Neural cell (in vitro differentiated cells): ENCODE measurements at regions not wholly inside any gene's neighbourhood (a gene's known extent, or its start where the extent isn't known, plus 50 kb on each side); places are given as distances from the start of the nearest gene placed in this dataset.

Source experiments
- H2AFZ ChIP-seq: fragments of 200-600, 300-800 bp; sonication (generic), shearing (Covaris generic); 2 replicates; pipeline ENCODE4 v1.6.0; 2014; ENCODE audit warnings: low read depth, mild to moderate bottlenecking, antibody characterized with exemption, low read length, moderate library complexity
- H3F3A ChIP-seq: fragments of 200-600 bp; shearing (Covaris generic); 2 replicates; pipeline ENCODE4 v1.6.1; 2016; ENCODE audit warnings: mild to moderate bottlenecking, moderate library complexity, mixed read lengths, antibody characterized with exemption, low read length; ENCODE audit not compliant: insufficient read depth, poor library complexity, severe bottlenecking
- H3K27ac ChIP-seq: fragments of 200-600, 300-800 bp; sonication (generic), shearing (Covaris generic); 2 replicates; pipeline ENCODE4 v1.5.1; 2014; ENCODE audit warnings: mild to moderate bottlenecking, low read length, moderate library complexity
- H3K27me3 ChIP-seq: fragments of 300-800, 200-600 bp; sonication (generic), shearing (Covaris generic); 2 replicates; pipeline ENCODE4 v1.6.0; 2014; ENCODE audit warnings: mild to moderate bottlenecking, low read depth, low read length, moderate library complexity; ENCODE audit not compliant: insufficient read depth
- H3K36me3 ChIP-seq: fragments of 300-800, 200-600 bp; sonication (generic), shearing (Covaris generic); 2 replicates; pipeline ENCODE4 v1.5.1; 2014; ENCODE audit warnings: mild to moderate bottlenecking, antibody characterized with exemption, low read length, moderate library complexity; ENCODE audit not compliant: insufficient read depth
- H3K4me2 ChIP-seq: fragments of 300-800, 200-600 bp; sonication (generic), shearing (Covaris generic); 2 replicates; pipeline ENCODE4 v1.6.0; 2014; ENCODE audit warnings: mild to moderate bottlenecking, low read length
- H3K4me3 ChIP-seq: fragments of 300-800, 200-600 bp; sonication (generic), shearing (Covaris generic); 2 replicates; pipeline ENCODE4 v1.5.1; 2014; ENCODE audit warnings: mild to moderate bottlenecking, low read length, moderate library complexity
- H3K79me2 ChIP-seq: fragments of 200-600 bp; shearing (Covaris generic); replicated peaks from 2 replicates; pipeline ENCODE4 v1.6.0; 2014; ENCODE audit warnings: mild to moderate bottlenecking, low read length, moderate library complexity; ENCODE audit not compliant: insufficient read depth
- H3K9ac ChIP-seq: fragments of 300-800, 200-600 bp; sonication (generic), shearing (Covaris generic); 2 replicates; pipeline ENCODE4 v1.6.1; 2016; ENCODE audit warnings: mild to moderate bottlenecking, low read length, mixed read lengths
- H3K9me2 ChIP-seq: fragments of 200-600 bp; shearing (Covaris generic); 2 replicates; pipeline ENCODE4 v1.6.1; 2016; ENCODE audit warnings: mild to moderate bottlenecking, low read length, mixed read lengths; ENCODE audit not compliant: insufficient read depth
- H3K9me3 ChIP-seq: fragments of 200-600, 300-800 bp; sonication (generic), shearing (Covaris generic); 2 replicates; pipeline ENCODE4 v1.6.1; 2016; ENCODE audit warnings: mild to moderate bottlenecking, mixed run types, low read length, moderate library complexity, mixed read lengths
- H4K20me1 ChIP-seq: fragments of 200-600 bp; shearing (Covaris generic); 2 replicates; pipeline ENCODE4 v1.6.1; 2016; ENCODE audit warnings: mild to moderate bottlenecking, mixed run types; ENCODE audit not compliant: insufficient read depth
- CTCF ChIP-seq: fragments of 450-650 bp; IDR thresholded peaks from 2 replicates; pipeline ENCODE4 v1.5.1; 2014; ENCODE audit warnings: antibody characterized with exemption, mild to moderate bottlenecking, moderate library complexity; ENCODE audit not compliant: poor library complexity, severe bottlenecking
- EP300 ChIP-seq: fragments of 450-650 bp; conservative IDR thresholded peaks from 2 replicates; pipeline ENCODE4 v1.6.1; 2014; ENCODE audit warnings: antibody characterized with exemption, mild to moderate bottlenecking, moderate library complexity; ENCODE audit not compliant: poor library complexity, severe bottlenecking
- EZH2 ChIP-seq: fragments of 200-600, 300-800 bp; shearing (Covaris generic), sonication (generic); IDR thresholded peaks from 2 replicates; pipeline ENCODE4 v1.6.1; 2014; ENCODE audit warnings: antibody characterized with exemption, low read length, borderline replicate concordance, mild to moderate bottlenecking; ENCODE audit not compliant: insufficient read depth, poor library complexity, severe bottlenecking
- MXI1 ChIP-seq: fragments of 450-650 bp; conservative IDR thresholded peaks from 2 replicates; pipeline ENCODE4 v1.6.1; 2014; ENCODE audit warnings: antibody characterized with exemption, mild to moderate bottlenecking; ENCODE audit not compliant: poor library complexity, severe bottlenecking
- POLR2AphosphoS5 ChIP-seq: IDR thresholded peaks from 2 replicates; pipeline ENCODE4 v1.6.1; 2012
- RAD21 ChIP-seq: fragments of 450-650 bp; conservative IDR thresholded peaks from 2 replicates; pipeline ENCODE4 v1.6.1; 2014; ENCODE audit warnings: antibody characterized with exemption, mild to moderate bottlenecking, moderate library complexity
- REST ChIP-seq: IDR thresholded peaks from 2 replicates; pipeline ENCODE4 v1.6.1; 2012; ENCODE audit warnings: borderline replicate concordance
- SMC3 ChIP-seq: fragments of 450-650 bp; conservative IDR thresholded peaks from 2 replicates; pipeline ENCODE4 v1.6.1; 2014; ENCODE audit warnings: antibody characterized with exemption, mild to moderate bottlenecking, moderate library complexity; ENCODE audit not compliant: poor library complexity
- TAF1 ChIP-seq: IDR thresholded peaks from 2 replicates; pipeline ENCODE4 v1.6.1; 2012; ENCODE audit warnings: low read depth

DNA sequence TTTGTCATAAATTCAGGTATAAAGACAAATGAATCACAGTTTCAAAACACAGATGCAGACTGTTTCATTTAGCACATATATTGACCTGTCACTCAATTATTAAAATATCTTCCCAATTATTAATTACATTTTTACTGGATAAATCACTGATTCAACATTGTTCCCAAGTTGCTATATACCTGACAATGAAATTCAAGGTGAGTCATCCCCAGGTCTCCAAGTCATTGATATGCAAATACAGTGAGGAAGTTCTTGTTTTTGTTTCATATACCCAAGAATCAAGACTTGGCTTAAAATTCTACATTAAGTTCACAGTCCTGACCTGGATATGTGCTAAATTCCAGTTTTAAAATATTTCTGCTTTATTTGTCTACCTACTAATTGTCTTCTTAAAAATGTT, 599.3 kb upstream of the PSMD7 start:
- TF ChIP-seq EZH2 (no peak), POLR2AphosphoS5 (no peak), EP300 (no peak), MXI1 (no peak), SMC3 (no peak), TAF1 (no peak), REST (no peak), CTCF (no peak)
- Histone ChIP-seq H3K4me2 (no peak overlapping the region), H3K36me3 (no peaks in the 10 kb centered on the region), H3K79me2 (no peaks in the 10 kb centered on the region), H3K27me3 (no peaks in the 10 kb centered on the region), H3K4me3 (no peak overlapping the region), H3K9me2 (no peaks in the 10 kb centered on the region), H4K20me1 (no peaks in the 10 kb centered on the region), H2AFZ (no peak overlapping the region), H3K27ac (no peak overlapping the region), H3K9me3 (no peaks in the 10 kb centered on the region), H3K9ac (no peak overlapping the region), H3F3A (no peaks in the 10 kb centered on the region)

GRCh38 chr16:73692861-73693260, 603.8 kb upstream of the PSMD7 start:
- Histone ChIP-seq H3K79me2 (no peaks in the 10 kb centered on the region), H3K9ac (no peak overlapping the region), H2AFZ (no peak overlapping the region), H3K9me3 (no peaks in the 10 kb centered on the region), H4K20me1 (no peaks in the 10 kb centered on the region), H3K27me3 (no peaks in the 10 kb centered on the region), H3K4me2 (no peak overlapping the region), H3F3A (no peaks in the 10 kb centered on the region), H3K4me3 (no peak overlapping the region), H3K9me2 (no peaks in the 10 kb centered on the region), H3K36me3 (no peaks in the 10 kb centered on the region), H3K27ac (no peak overlapping the region)
- TF ChIP-seq EZH2 (no peak), MXI1 (no peak), CTCF (no peak), SMC3 (no peak), RAD21 (no peak), REST (no peak), TAF1 (no peak), EP300 (no peak), POLR2AphosphoS5 (no peak)
